GM12892 (cell line): ENCODE measurements at regions not wholly inside any gene's neighbourhood (a gene's known extent, or its start where the extent isn't known, plus 50 kb on each side); places are given as distances from the start of the nearest gene placed in this dataset.

Source experiments
- POLR2A ChIP-seq: IDR thresholded peaks from 2 replicates; pipeline ENCODE4 v1.6.1; 2011; ENCODE audit warnings: low read depth, low read length, control low read depth
- POLR2AphosphoS5 ChIP-seq: IDR thresholded peaks from 2 replicates; pipeline ENCODE4 v1.6.1; 2011; ENCODE audit warnings: low read depth, low read length, control low read depth
- TAF1 ChIP-seq: IDR thresholded peaks from 2 replicates; pipeline ENCODE4 v1.6.1; 2011; ENCODE audit warnings: low read depth, mild to moderate bottlenecking, control low read depth, low read length, borderline replicate concordance

- TF ChIP-seq POLR2AphosphoS5, result no peak
- no peak for TF ChIP-seq POLR2A
- TF ChIP-seq TAF1, result no peak
Observed at GRCh38 chr22:26993886-26994285, 336.5 kb downstream of the MIAT start.
